GM12891 (cell line): ENCODE measurements at regions not wholly inside any gene's neighbourhood (a gene's known extent, or its start where the extent isn't known, plus 50 kb on each side); places are given as distances from the start of the nearest gene placed in this dataset.

ENCODE experiments used
- POLR2A ChIP-seq: IDR thresholded peaks from 2 replicates; pipeline ENCODE4 v1.6.1; 2011; ENCODE audit warnings: low read depth, low read length, control low read depth
- TAF1 ChIP-seq: IDR thresholded peaks from 2 replicates; pipeline ENCODE4 v1.6.1; 2011; ENCODE audit warnings: low read depth, low read length, control low read depth

DNA sequence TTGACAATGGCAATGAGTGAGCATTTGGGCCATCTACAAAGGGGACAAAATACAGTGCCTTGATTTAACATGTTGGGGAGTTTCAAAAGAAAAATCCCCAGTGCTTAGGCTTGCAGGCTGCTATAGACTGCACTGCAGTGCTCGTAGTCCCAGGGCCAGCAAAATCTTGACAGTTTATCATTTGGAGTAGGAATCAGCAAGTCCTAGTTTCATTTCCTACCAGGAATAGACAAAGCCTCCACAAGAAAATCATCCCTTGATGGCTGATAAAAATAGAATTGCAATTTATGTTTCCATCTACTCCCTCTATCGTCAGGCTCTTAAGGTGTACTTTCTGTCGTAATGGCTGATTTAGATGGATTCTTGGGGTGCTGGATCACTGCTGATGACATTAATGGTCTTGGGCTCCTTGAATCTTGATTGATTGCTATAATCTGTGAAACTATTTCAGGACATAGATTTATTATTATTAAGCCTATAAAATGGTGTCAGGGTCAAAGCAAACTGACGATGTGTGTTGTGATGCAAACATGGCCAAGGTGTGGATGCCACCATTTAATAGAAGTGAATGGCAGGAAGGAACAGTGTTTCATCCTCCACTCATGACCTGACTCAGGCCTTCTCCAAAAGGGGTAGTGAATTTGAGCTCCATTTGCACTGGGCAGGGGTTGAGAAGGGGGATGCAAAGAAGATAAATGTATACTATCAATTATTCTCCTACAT is 171.7 kb downstream of the PIK3R1 start:
- no peak for TF ChIP-seq POLR2A
- no peak for TF ChIP-seq TAF1
